ENCODE measurements at regions not wholly inside any gene's neighbourhood (a gene's known extent, or its start where the extent isn't known, plus 50 kb on each side); places are given as distances from the start of the nearest gene placed in this dataset.

DNA sequence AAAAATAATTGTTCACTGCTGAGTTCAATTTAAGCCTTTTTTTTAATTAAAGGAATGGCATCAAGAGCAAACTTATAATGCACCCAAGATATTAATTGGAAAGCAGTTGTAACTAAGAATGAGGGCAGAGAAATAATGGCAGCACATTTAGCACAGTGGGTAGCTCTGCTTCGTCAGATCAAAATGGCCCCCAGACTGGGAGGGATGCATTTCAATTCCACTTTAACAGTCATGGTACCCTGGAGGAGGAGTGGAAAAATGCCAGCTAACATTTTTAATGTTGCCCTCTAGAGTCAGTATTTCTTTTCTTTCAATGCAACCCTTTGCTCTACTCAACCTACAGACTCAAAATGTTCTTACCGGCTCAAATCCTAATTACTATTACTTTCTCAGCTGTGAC is 504.8 kb upstream of the SETBP1 start:
- TF ChIP-seq CTCF (IDR thresholded peaks at IDR 0.05) = no peak
- TF ChIP-seq POLR2A (IDR thresholded peaks at IDR 0.05) = no peak
- TF ChIP-seq EP300 (IDR thresholded peaks at IDR 0.05) = no peak
